HEK293 (cell line): ENCODE measurements at regions not wholly inside any gene's neighbourhood (a gene's known extent, or its start where the extent isn't known, plus 50 kb on each side); places are given as distances from the start of the nearest gene placed in this dataset.

Source experiments
- CTCF ChIA-PET: fragments of 350-600 bp; formaldehyde crosslinking; extraction: SDS; loops from one replicate; lab custom pipeline; 2021; ENCODE audit warnings: antibody characterized with exemption; lab: Yijun Ruan, JAX
- POLR2A ChIA-PET: fragments of 300-600 bp; formaldehyde crosslinking; extraction: SDS; loops from one replicate; lab custom pipeline; 2020; ENCODE audit warnings: antibody characterized with exemption, inconsistent platforms; lab: Yijun Ruan, JAX
- H3K27ac ChIP-seq: fragments of 200-500 bp; sonication (Bioruptor generic); 2 replicates; pipeline ENCODE4 v1.5.1; 2014; ENCODE audit warnings: low read depth, low read length, control low read depth, inconsistent platforms; ENCODE audit errors: extremely low read depth
- H3K36me3 ChIP-seq, 2 experiments: fragments of 200-500 bp in 1 of 2; sonication (Bioruptor generic) in 1 of 2; 1 replicate in 1 of 2; 2 replicates in 1 of 2; pipeline ENCODE4 v1.5.1; 2014 to 2017; ENCODE audit warnings: inconsistent platforms in 2 of 2, low read length in 2 of 2; ENCODE audit not compliant: control insufficient read depth in 2 of 2, insufficient read depth in 1 of 2
- H3K4me1 ChIP-seq: fragments of 200-500 bp; sonication (Bioruptor generic); 2 replicates; pipeline ENCODE4 v1.5.1; 2014; ENCODE audit warnings: mild to moderate bottlenecking, low read length, inconsistent platforms; ENCODE audit not compliant: control insufficient read depth, insufficient read depth
- H3K4me3 ChIP-seq: 2 replicates; pipeline ENCODE4 v1.5.1; 2011; ENCODE audit warnings: low read depth, mild to moderate bottlenecking, control low read depth, low read length, moderate library complexity
- H3K9me3 ChIP-seq: fragments of 200-500 bp; sonication (Bioruptor generic); 2 replicates; pipeline ENCODE4 v1.5.1; 2014; ENCODE audit warnings: low read depth, low read length, inconsistent platforms; ENCODE audit not compliant: control insufficient read depth, insufficient read depth
- CTCF ChIP-seq: fragments of 450-650 bp; formaldehyde crosslinking; IDR thresholded peaks from 2 replicates; pipeline ENCODE4 v1.5.1; 2016; ENCODE audit warnings: missing biosample characterization, missing genetic modification characterization
- FEZF1 ChIP-seq: fragments of 450-650 bp; formaldehyde crosslinking; IDR thresholded peaks from 2 replicates; pipeline ENCODE4 v1.5.1; 2016; ENCODE audit warnings: missing biosample characterization, missing genetic modification characterization
- MEIS1 ChIP-seq: sonication (generic); formaldehyde crosslinking; IDR thresholded peaks from 2 replicates; pipeline ENCODE4 v1.8.1; 2022; ENCODE audit warnings: missing genetic modification reagents, mild to moderate bottlenecking, borderline replicate concordance
- SP2 ChIP-seq: fragments of 450-650 bp; formaldehyde crosslinking; IDR thresholded peaks from 2 replicates; pipeline ENCODE4 v1.5.1; 2016; ENCODE audit warnings: missing biosample characterization, missing genetic modification characterization
- ZNF121 ChIP-seq: fragments of 450-650 bp; formaldehyde crosslinking; IDR thresholded peaks from 2 replicates; pipeline ENCODE4 v1.5.1; 2016; ENCODE audit warnings: missing biosample characterization, missing genetic modification characterization
- ZNF155 ChIP-seq: fragments of 450-650 bp; formaldehyde crosslinking; IDR thresholded peaks from 2 replicates; pipeline ENCODE4 v1.5.1; 2016; ENCODE audit warnings: missing biosample characterization, missing genetic modification characterization
- ZNF174 ChIP-seq: fragments of 450-650 bp; formaldehyde crosslinking; IDR thresholded peaks from 2 replicates; pipeline ENCODE4 v1.5.0; 2017; ENCODE audit warnings: missing biosample characterization, mild to moderate bottlenecking, missing genetic modification characterization
- ZNF302 ChIP-seq: fragments of 450-650 bp; formaldehyde crosslinking; IDR thresholded peaks from 2 replicates; pipeline ENCODE4 v1.5.1; 2016; ENCODE audit warnings: missing biosample characterization, missing genetic modification characterization, low read depth
- ZNF394 ChIP-seq: fragments of 450-650 bp; formaldehyde crosslinking; IDR thresholded peaks from 2 replicates; pipeline ENCODE4 v1.5.1; 2016; ENCODE audit warnings: missing biosample characterization, missing genetic modification characterization, mild to moderate bottlenecking, moderate library complexity, borderline replicate concordance
- ZNF433 ChIP-seq: fragments of 450-650 bp; formaldehyde crosslinking; IDR thresholded peaks from 2 replicates; pipeline ENCODE4 v1.5.1; 2016; ENCODE audit warnings: missing biosample characterization, missing genetic modification characterization, low read depth
- ZNF530 ChIP-seq: fragments of 450-650 bp; formaldehyde crosslinking; IDR thresholded peaks from 2 replicates; pipeline ENCODE4 v1.5.1; 2016; ENCODE audit warnings: low read depth, missing biosample characterization, missing genetic modification characterization
- ZNF549 ChIP-seq: fragments of 450-650 bp; IDR thresholded peaks from 2 replicates; pipeline ENCODE4 v1.5.1; 2018; ENCODE audit warnings: missing biosample characterization, missing genetic modification characterization, mild to moderate bottlenecking, inconsistent platforms, moderate library complexity
- ZNF585B ChIP-seq: fragments of 450-650 bp; formaldehyde crosslinking; IDR thresholded peaks from 2 replicates; pipeline ENCODE4 v1.5.1; 2016; ENCODE audit warnings: missing biosample characterization, missing genetic modification characterization
- ZNF629 ChIP-seq: fragments of 450-650 bp; formaldehyde crosslinking; IDR thresholded peaks from 2 replicates; pipeline ENCODE4 v1.5.1; 2017; ENCODE audit warnings: missing biosample characterization, missing genetic modification characterization
- ZNF76 ChIP-seq: fragments of 450-650 bp; formaldehyde crosslinking; IDR thresholded peaks from 2 replicates; pipeline ENCODE4; 2016; ENCODE audit warnings: low read depth, missing biosample characterization, missing genetic modification characterization, borderline replicate concordance
- ZNF837 ChIP-seq: fragments of 450-650 bp; formaldehyde crosslinking; IDR thresholded peaks from 2 replicates; pipeline ENCODE4 v1.5.1; 2016; ENCODE audit warnings: missing biosample characterization, missing genetic modification characterization
- TF ChIP-seq, protein P1 (sequence below): IDR thresholded peaks from 2 replicates; pipeline ENCODE4 v1.6.1; 2011; ENCODE audit warnings: mild to moderate bottlenecking, low read depth, low read length, borderline replicate concordance

DNA sequence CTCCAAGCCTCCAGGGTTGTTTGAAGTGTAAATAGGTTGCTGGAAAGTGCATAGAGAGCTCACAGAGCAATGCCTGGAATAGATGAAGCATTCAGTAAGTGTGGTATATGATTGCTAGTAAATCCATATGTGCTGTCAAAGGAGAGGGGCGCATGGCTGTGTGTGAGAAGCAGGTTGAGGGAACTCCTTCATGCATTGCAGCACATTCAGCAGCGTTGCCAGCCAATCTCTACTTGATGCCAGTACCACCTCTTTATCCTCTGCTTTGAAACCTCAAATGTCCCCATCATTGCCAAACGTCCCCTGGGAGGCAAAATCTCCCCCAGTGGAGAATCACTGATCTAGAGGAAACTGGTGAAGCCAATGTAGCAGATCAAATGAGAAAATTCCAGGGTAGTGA is 82.7 kb upstream of the RALGAPA2 start:
- Histone ChIP-seq H3K4me3 (no peak overlapping the region), H3K36me3 (no peaks in the 10 kb centered on the region), H3K27ac (no peak overlapping the region), H3K9me3 (no peaks in the 10 kb centered on the region), H3K4me1 (no peaks in the 10 kb centered on the region)
- CTCF ChIA-PET = interaction anchor here (0.7 kb wide), 1 partner anchor 41 kb away, joined by 3 read pairs; no protein-coding TSS in a partner anchor
- POLR2A ChIA-PET = no interaction called here
- TF ChIP-seq ZNF629 (tag by site-specific recombination) (no peak), SP2 (tag by site-specific recombination) (no peak), ZNF585B (tag by site-specific recombination) (no peak), ZNF549 (tag by site-specific recombination) (no peak), MEIS1 (CRISPR knock-in tag) (no peak), FEZF1 (tag by site-specific recombination) (no peak), ZNF121 (no peak), ZNF837 (tag by site-specific recombination) (no peak), ZNF302 (tag by site-specific recombination) (no peak), CTCF (no peak), ZNF174 (tag by site-specific recombination) (no peak), ZNF433 (tag by site-specific recombination) (no peak), ZNF530 (tag by site-specific recombination) (no peak), ZNF155 (tag by site-specific recombination) (no peak), ZNF76 (tag by site-specific recombination) (no peak)
- TF ChIP-seq, protein P1, sequence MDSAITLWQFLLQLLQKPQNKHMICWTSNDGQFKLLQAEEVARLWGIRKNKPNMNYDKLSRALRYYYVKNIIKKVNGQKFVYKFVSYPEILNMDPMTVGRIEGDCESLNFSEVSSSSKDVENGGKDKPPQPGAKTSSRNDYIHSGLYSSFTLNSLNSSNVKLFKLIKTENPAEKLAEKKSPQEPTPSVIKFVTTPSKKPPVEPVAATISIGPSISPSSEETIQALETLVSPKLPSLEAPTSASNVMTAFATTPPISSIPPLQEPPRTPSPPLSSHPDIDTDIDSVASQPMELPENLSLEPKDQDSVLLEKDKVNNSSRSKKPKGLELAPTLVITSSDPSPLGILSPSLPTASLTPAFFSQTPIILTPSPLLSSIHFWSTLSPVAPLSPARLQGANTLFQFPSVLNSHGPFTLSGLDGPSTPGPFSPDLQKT = no peak

GRCh38 chr20:20793591-20793990 is 81.1 kb upstream of the RALGAPA2 start:
- Histone ChIP-seq H3K4me1 (no peaks in the 10 kb centered on the region), H3K4me3 (no peak overlapping the region), H3K9me3 (no peaks in the 10 kb centered on the region), H3K27ac (no peak overlapping the region), H3K36me3 (no peaks in the 10 kb centered on the region)
- ChIA-PET POLR2A (no interaction called here), CTCF (no interaction called here)
- TF ChIP-seq ZNF394 (tag by site-specific recombination) = peak; percentile 99
- no peak for TF ChIP-seq CTCF
